Smooth muscle cell (in vitro differentiated cells): ENCODE measurements at regions not wholly inside any gene's neighbourhood (a gene's known extent, or its start where the extent isn't known, plus 50 kb on each side); places are given as distances from the start of the nearest gene placed in this dataset.

Source experiments
- DNase-seq: peaks from one replicate; lab custom pipeline; 2025; ENCODE audit not compliant: unreplicated experiment; lab: John Stamatoyannopoulos, UW
- H2AFZ ChIP-seq: fragments of 200-600 bp; sonication (generic); 2 replicates; pipeline ENCODE4 v1.6.0; 2016; ENCODE audit warnings: antibody characterized with exemption, low read depth, mild to moderate bottlenecking
- H3F3A ChIP-seq: fragments of 200-600 bp; sonication (generic); 2 replicates; pipeline ENCODE4 v1.6.0; 2017; ENCODE audit warnings: antibody characterized with exemption, low read depth
- H3K27ac ChIP-seq: fragments of 200-600 bp; sonication (generic); 2 replicates; pipeline ENCODE4 v1.5.1; 2016; ENCODE audit warnings: low read depth, mild to moderate bottlenecking
- H3K27me3 ChIP-seq: fragments of 200-600 bp; sonication (generic); 2 replicates; pipeline ENCODE4 v1.6.1; 2016; ENCODE audit warnings: low read depth, mild to moderate bottlenecking
- H3K36me3 ChIP-seq: fragments of 200-600 bp; sonication (generic); 2 replicates; pipeline ENCODE4 v1.5.1; 2016; ENCODE audit warnings: low read depth
- H3K4me1 ChIP-seq: fragments of 200-600 bp; sonication (generic); 2 replicates; pipeline ENCODE4 v1.5.1; 2016; ENCODE audit warnings: low read depth
- H3K4me2 ChIP-seq: fragments of 200-600 bp; sonication (generic); 2 replicates; pipeline ENCODE4 v1.6.0; 2016; ENCODE audit warnings: mild to moderate bottlenecking
- H3K4me3 ChIP-seq: fragments of 200-600 bp; sonication (generic); 2 replicates; pipeline ENCODE4 v1.5.1; 2016; ENCODE audit warnings: mild to moderate bottlenecking
- H3K79me2 ChIP-seq: fragments of 200-600 bp; sonication (generic); 2 replicates; pipeline ENCODE4 v1.6.0; 2016; ENCODE audit warnings: low read depth, mild to moderate bottlenecking
- H3K9ac ChIP-seq: fragments of 200-600 bp; sonication (generic); 2 replicates; pipeline ENCODE4 v1.6.0; 2016; ENCODE audit warnings: low read depth
- H3K9me3 ChIP-seq: fragments of 200-600 bp; sonication (generic); replicated peaks from 2 replicates; pipeline ENCODE4 v1.5.1; 2016; ENCODE audit warnings: low read depth
- H4K20me1 ChIP-seq: fragments of 200-600 bp; sonication (generic); 2 replicates; pipeline ENCODE4 v1.6.0; 2016; ENCODE audit warnings: low read depth
- WGBS: methylation state at CpG from one replicate; pipeline ENCODE4 v1.1.7; 2016; ENCODE audit warnings: low lambda C conversion rate; 5-methylcytosine and 5-hydroxymethylcytosine counted together
- TF ChIP-seq, protein P1 (sequence below): fragments of 200-600 bp; sonication (generic); IDR thresholded peaks from 2 replicates; pipeline ENCODE4 v1.5.1; 2017; ENCODE audit warnings: borderline replicate concordance, mild to moderate bottlenecking, antibody characterized with exemption; ENCODE audit not compliant: insufficient read depth, poor library complexity, severe bottlenecking

GRCh38 chr9:80794197-80794596, 895.1 kb downstream of the TLE1 start:
- Histone ChIP-seq H4K20me1 (no peaks in the 10 kb centered on the region), H2AFZ (no peak overlapping the region), H3K9me3 (no peaks in the 10 kb centered on the region), H3K27me3 (no peaks in the 10 kb centered on the region), H3K4me3 (no peak overlapping the region), H3F3A (peaks cover 25% of the 10 kb centered on the region), H3K79me2 (no peaks in the 10 kb centered on the region), H3K36me3 (no peaks in the 10 kb centered on the region), H3K4me1 (peaks cover 22% of the 10 kb centered on the region), H3K27ac (no peak overlapping the region), H3K4me2 (no peak overlapping the region), H3K9ac (no peak overlapping the region)
- DNase-seq = no peak
- 86% methylated on average over 5 of the region's 5 CpGs for WGBS
- TF ChIP-seq, protein P1, sequence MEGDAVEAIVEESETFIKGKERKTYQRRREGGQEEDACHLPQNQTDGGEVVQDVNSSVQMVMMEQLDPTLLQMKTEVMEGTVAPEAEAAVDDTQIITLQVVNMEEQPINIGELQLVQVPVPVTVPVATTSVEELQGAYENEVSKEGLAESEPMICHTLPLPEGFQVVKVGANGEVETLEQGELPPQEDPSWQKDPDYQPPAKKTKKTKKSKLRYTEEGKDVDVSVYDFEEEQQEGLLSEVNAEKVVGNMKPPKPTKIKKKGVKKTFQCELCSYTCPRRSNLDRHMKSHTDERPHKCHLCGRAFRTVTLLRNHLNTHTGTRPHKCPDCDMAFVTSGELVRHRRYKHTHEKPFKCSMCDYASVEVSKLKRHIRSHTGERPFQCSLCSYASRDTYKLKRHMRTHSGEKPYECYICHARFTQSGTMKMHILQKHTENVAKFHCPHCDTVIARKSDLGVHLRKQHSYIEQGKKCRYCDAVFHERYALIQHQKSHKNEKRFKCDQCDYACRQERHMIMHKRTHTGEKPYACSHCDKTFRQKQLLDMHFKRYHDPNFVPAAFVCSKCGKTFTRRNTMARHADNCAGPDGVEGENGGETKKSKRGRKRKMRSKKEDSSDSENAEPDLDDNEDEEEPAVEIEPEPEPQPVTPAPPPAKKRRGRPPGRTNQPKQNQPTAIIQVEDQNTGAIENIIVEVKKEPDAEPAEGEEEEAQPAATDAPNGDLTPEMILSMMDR = no peak

GRCh38 chr9:80793706-80794105, 895.6 kb downstream of the TLE1 start:
- DNase-seq = no peak
- Histone ChIP-seq H3K27me3 (no peaks in the 10 kb centered on the region), H2AFZ (no peak overlapping the region), H3F3A (peaks cover 25% of the 10 kb centered on the region), H3K79me2 (no peaks in the 10 kb centered on the region), H3K27ac (no peak overlapping the region), H3K9ac (no peak overlapping the region), H3K36me3 (no peaks in the 10 kb centered on the region), H3K9me3 (no peaks in the 10 kb centered on the region), H3K4me1 (peaks cover 17% of the 10 kb centered on the region), H3K4me2 (no peak overlapping the region), H3K4me3 (no peak overlapping the region), H4K20me1 (no peaks in the 10 kb centered on the region)
- TF ChIP-seq, protein P1 = no peak

- Histone ChIP-seq H2AFZ (no peak overlapping the region), H3K4me1 (peaks cover 7% of the 10 kb centered on the region), H3F3A (peaks cover 20% of the 10 kb centered on the region), H4K20me1 (no peaks in the 10 kb centered on the region), H3K36me3 (no peaks in the 10 kb centered on the region), H3K9me3 (no peaks in the 10 kb centered on the region), H3K4me2 (no peak overlapping the region), H3K79me2 (no peaks in the 10 kb centered on the region), H3K27ac (no peak overlapping the region), H3K9ac (no peak overlapping the region), H3K4me3 (no peak overlapping the region), H3K27me3 (no peaks in the 10 kb centered on the region)
- no peak for DNase-seq
- 90% methylated on average over 3 of the region's 3 CpGs for WGBS
- TF ChIP-seq, protein P1 = no peak
Observed at GRCh38 chr9:80792726-80793125, 896.6 kb downstream of the TLE1 start.

DNA sequence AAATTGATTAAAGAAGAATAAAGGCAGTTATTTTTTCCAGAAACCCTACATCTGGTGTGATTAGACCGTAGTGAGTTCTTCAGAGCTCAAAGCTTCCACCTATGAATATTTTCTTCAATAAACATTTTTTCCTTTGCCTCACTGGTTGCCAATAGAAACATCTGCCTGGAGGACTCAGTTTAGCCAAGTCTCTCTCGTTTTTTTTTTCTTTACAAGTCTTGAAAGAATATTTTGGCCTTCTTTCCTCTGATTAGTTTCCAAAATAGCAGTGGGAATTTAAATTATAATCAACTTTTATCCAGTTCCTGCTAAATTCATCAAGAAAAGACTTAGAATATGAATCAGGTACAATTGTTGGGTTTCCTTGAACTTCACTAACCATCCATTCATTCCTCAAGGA, 897.5 kb downstream of the TLE1 start:
- no peak overlapping the region for H2AFZ ChIP-seq
- H3K4me2 ChIP-seq = no peak overlapping the region
- no peaks in the 10 kb centered on the region for H3K4me1 ChIP-seq
- H3K4me3 ChIP-seq = no peak overlapping the region
- DNase-seq = no peak
- H3K9ac ChIP-seq = no peak overlapping the region
- H3K27ac ChIP-seq = no peak overlapping the region
- H3K9me3 ChIP-seq = peaks cover 3% of the 10 kb centered on the region
- TF ChIP-seq, protein P1 = no peak
- H3F3A ChIP-seq = peaks cover 12% of the 10 kb centered on the region
- H4K20me1 ChIP-seq = no peaks in the 10 kb centered on the region
- no peaks in the 10 kb centered on the region for H3K27me3 ChIP-seq
- no peaks in the 10 kb centered on the region for H3K36me3 ChIP-seq
- H3K79me2 ChIP-seq = no peaks in the 10 kb centered on the region
- 93% methylated on average over 2 of the region's 2 CpGs for WGBS
